ENCODE measurements at regions not wholly inside any gene's neighbourhood (a gene's known extent, or its start where the extent isn't known, plus 50 kb on each side); places are given as distances from the start of the nearest gene placed in this dataset.

DNA sequence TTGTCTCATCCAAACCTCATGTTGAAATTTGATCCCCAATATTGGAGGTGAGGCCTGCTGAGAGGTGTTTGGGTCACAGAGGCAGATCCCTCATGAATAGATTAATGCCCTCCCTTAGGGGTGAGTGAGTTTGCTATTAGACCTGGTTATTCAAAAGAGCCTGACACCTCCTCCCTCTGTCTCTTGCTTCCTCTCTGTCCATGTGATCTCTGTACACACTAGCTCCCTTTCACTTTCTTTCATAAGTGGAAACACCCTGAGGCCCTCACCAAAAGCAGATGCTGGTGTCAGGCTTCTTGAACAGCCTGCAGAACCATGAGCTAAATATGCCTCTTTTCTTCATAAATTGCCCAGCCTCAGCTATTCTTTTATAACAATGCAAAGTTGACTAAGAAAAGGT lies 447.1 kb downstream of the MDFIC start:
- Mint-ChIP-seq H3K9me3 (ENCODE audit: low read depth) (peaks cover 3% of the 10 kb centered on the region), H3K4me3 (ENCODE audit: low read depth) (no peak overlapping the region), H3K27ac (no peak overlapping the region), H3K27me3 (no peaks in the 10 kb centered on the region), H3K4me1 (ENCODE audit: low read depth) (no peaks in the 10 kb centered on the region), H3K36me3 (ENCODE audit: insufficient read depth) (no peaks in the 10 kb centered on the region)
- TF ChIP-seq, protein P1, sequence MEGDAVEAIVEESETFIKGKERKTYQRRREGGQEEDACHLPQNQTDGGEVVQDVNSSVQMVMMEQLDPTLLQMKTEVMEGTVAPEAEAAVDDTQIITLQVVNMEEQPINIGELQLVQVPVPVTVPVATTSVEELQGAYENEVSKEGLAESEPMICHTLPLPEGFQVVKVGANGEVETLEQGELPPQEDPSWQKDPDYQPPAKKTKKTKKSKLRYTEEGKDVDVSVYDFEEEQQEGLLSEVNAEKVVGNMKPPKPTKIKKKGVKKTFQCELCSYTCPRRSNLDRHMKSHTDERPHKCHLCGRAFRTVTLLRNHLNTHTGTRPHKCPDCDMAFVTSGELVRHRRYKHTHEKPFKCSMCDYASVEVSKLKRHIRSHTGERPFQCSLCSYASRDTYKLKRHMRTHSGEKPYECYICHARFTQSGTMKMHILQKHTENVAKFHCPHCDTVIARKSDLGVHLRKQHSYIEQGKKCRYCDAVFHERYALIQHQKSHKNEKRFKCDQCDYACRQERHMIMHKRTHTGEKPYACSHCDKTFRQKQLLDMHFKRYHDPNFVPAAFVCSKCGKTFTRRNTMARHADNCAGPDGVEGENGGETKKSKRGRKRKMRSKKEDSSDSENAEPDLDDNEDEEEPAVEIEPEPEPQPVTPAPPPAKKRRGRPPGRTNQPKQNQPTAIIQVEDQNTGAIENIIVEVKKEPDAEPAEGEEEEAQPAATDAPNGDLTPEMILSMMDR (IDR thresholded peaks at IDR 0.05; ENCODE audit: unreplicated experiment) = no peak
- DNase-seq (ENCODE audit: low spot score, unreplicated experiment) = no peak

DNA sequence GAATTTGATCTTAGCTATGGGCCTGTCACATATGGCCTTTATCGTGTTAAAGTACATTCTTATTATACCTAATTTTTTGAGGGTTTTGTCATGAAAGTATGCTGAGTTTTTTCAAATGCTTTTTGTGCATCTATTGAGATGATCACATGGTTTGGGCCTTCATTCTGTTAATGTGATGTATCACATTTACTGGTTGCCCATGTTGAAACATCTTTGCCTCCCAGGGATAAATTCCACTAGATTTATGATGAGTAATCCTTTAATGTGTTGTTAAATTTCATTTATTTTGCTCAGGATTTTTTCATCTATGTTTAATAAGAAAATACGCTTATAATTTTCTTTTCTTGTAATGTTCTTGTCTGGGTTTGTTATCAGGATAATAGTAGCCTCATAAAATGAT lies 442.0 kb downstream of the MDFIC start:
- TF ChIP-seq, protein P1 (IDR thresholded peaks at IDR 0.05; ENCODE audit: unreplicated experiment) = no peak
- H3K4me1 Mint-ChIP-seq (ENCODE audit: low read depth) = no peaks in the 10 kb centered on the region
- DNase-seq (ENCODE audit: low spot score, unreplicated experiment) = no peak
- H3K9me3 Mint-ChIP-seq (ENCODE audit: low read depth) = peaks cover 6% of the 10 kb centered on the region
- no peak overlapping the region for H3K4me3 Mint-ChIP-seq (ENCODE audit: low read depth)
- H3K36me3 Mint-ChIP-seq (ENCODE audit: insufficient read depth) = no peaks in the 10 kb centered on the region
- H3K27ac Mint-ChIP-seq = no peak overlapping the region
- no peaks in the 10 kb centered on the region for H3K27me3 Mint-ChIP-seq

DNA sequence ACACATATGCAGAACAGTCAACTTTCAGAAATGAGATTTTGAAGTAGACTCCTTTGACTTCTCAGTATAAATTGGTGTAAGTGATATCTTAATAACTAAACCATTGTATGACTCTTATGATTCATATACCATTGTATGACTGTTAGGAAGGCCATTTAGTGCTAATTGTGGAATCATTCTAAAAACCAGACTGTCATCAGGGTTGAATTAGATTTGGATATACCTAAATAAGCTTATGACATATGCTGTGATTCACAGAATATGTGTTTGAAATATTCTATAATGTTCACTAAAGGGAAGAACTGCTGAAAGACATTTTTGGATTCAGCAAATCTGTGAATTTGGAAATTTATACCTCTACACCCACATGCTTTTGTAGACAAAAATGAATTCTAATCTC lies 438.1 kb downstream of the MDFIC start:
- peaks cover 3% of the 10 kb centered on the region for H3K9me3 Mint-ChIP-seq (ENCODE audit: low read depth)
- no peaks in the 10 kb centered on the region for H3K27me3 Mint-ChIP-seq
- H3K4me3 Mint-ChIP-seq (ENCODE audit: low read depth) = no peak overlapping the region
- no peak for DNase-seq (ENCODE audit: low spot score, unreplicated experiment)
- H3K27ac Mint-ChIP-seq = no peak overlapping the region
- H3K4me1 Mint-ChIP-seq (ENCODE audit: low read depth) = no peaks in the 10 kb centered on the region
- no peaks in the 10 kb centered on the region for H3K36me3 Mint-ChIP-seq (ENCODE audit: insufficient read depth)
- TF ChIP-seq, protein P1 (IDR thresholded peaks at IDR 0.05; ENCODE audit: unreplicated experiment) = no peak

DNA sequence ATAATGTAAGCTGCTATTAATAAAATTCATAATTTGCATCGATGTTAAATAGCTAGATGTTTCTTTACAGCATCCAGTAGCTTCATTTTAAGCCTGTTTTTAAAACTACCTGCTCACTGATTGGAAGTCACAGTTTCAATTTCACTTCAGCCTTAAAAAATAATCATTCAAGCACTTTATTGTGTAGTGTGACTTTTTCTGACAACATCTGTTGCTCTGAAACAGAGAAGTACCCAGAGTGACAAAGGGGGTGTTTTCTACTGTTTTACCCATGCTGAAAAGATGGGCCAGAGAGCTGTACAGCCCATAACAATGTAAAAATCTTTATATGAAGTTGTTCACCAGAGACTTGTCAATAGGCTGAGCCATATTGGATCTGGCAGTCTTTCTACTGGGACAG lies 437.2 kb downstream of the MDFIC start:
- H3K4me3 Mint-ChIP-seq (ENCODE audit: low read depth) = no peak overlapping the region
- H3K9me3 Mint-ChIP-seq (ENCODE audit: low read depth) = peaks cover 3% of the 10 kb centered on the region
- TF ChIP-seq, protein P1 (IDR thresholded peaks at IDR 0.05; ENCODE audit: unreplicated experiment) = no peak
- H3K4me1 Mint-ChIP-seq (ENCODE audit: low read depth) = no peaks in the 10 kb centered on the region
- no peaks in the 10 kb centered on the region for H3K27me3 Mint-ChIP-seq
- H3K36me3 Mint-ChIP-seq (ENCODE audit: insufficient read depth) = no peaks in the 10 kb centered on the region
- H3K27ac Mint-ChIP-seq = no peak overlapping the region
- DNase-seq (ENCODE audit: low spot score, unreplicated experiment) = no peak

DNA sequence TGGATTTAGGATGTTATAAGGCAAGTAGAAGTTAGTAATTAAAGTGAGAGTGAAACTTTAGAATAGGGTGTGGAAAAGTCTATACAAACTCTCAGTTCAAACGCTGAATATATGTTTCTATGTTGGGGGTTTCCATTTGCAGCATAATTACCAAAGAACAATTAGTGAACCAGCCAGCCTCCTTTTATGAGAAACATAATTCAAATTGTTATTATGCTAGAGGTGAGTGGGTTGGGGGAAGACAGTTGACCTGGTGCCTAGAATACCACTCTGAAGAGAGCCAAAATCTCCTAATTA lies 435.8 kb downstream of the MDFIC start:
- H3K9me3 Mint-ChIP-seq (ENCODE audit: low read depth) = peaks cover 1% of the 10 kb centered on the region
- no peaks in the 10 kb centered on the region for H3K27me3 Mint-ChIP-seq
- no peak for DNase-seq (ENCODE audit: low spot score, unreplicated experiment)
- H3K36me3 Mint-ChIP-seq (ENCODE audit: insufficient read depth) = no peaks in the 10 kb centered on the region
- TF ChIP-seq, protein P1 (IDR thresholded peaks at IDR 0.05; ENCODE audit: unreplicated experiment) = no peak
- H3K4me3 Mint-ChIP-seq (ENCODE audit: low read depth) = no peak overlapping the region
- H3K4me1 Mint-ChIP-seq (ENCODE audit: low read depth) = no peaks in the 10 kb centered on the region
- H3K27ac Mint-ChIP-seq = no peak overlapping the region
